MM.1S (cell line): ENCODE measurements at regions not wholly inside any gene's neighbourhood (a gene's known extent, or its start where the extent isn't known, plus 50 kb on each side); places are given as distances from the start of the nearest gene placed in this dataset.

Source experiments
- CTCF ChIP-seq: fragments of 300-600 bp; sonication (generic); IDR thresholded peaks from 2 replicates; pipeline ENCODE4 v1.5.1; 2016; ENCODE audit warnings: antibody characterized with exemption, low read length, mixed read lengths
- EZH2 ChIP-seq: fragments of 300-600 bp; sonication (generic); optimal IDR thresholded peaks from 2 replicates; pipeline ENCODE3; 2017; ENCODE audit warnings: low read depth, mild to moderate bottlenecking, antibody characterized with exemption, low read length, mixed read lengths
- EZH2phosphoT487 ChIP-seq: fragments of 300-600 bp; sonication (generic); IDR thresholded peaks from 2 replicates; pipeline ENCODE4 v1.6.1; 2018; ENCODE audit warnings: antibody characterized with exemption, low read length

GRCh38 chr12:30568453-30568852, 127.2 kb downstream of the IPO8 start:
- no peak for TF ChIP-seq EZH2
- no peak for TF ChIP-seq EZH2phosphoT487
- TF ChIP-seq CTCF, result no peak
